ENCODE measurements at regions not wholly inside any gene's neighbourhood (a gene's known extent, or its start where the extent isn't known, plus 50 kb on each side); places are given as distances from the start of the nearest gene placed in this dataset.

DNA sequence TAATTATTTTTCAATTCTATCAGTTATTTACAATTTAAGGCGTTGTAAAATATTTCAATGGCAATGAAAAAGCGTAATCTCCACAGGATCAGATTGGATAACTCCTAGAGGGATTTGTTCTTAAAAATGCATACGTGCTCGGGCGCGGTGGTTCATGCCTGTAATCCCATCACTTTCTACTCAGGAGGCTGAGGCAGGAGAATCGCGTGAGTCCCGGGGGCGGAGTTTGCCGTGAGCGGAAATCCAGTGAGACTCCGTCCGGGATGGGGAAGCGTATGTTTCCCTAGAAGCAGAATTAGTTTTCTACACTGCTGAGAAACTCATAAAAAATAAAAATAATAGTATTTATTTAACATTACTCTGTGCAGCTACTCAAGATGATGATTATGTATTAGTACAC is 917.8 kb upstream of the PCDH20 start:
- no peak for DNase-seq (ENCODE audit: low read depth, low spot score)

DNA sequence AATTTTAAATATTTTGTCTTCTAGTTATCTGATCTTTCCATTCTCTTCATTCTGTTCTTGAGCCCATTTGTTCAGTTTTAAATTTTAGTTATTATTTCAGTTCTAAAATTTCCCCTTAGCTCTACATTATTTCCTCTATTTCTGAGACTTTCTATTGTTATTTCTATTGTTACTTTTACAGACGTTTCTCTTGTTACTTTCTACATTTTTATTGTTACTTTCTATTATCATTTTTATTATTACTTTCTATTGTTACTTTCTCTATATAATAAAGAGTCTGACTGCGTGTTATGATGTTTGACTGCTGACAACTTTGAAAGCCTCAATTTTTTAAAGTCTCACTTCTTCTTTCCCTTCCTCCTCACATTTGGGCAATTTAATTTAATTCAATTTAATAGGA is 915.7 kb upstream of the PCDH20 start:
- no peak for DNase-seq (ENCODE audit: low read depth, low spot score)

DNA sequence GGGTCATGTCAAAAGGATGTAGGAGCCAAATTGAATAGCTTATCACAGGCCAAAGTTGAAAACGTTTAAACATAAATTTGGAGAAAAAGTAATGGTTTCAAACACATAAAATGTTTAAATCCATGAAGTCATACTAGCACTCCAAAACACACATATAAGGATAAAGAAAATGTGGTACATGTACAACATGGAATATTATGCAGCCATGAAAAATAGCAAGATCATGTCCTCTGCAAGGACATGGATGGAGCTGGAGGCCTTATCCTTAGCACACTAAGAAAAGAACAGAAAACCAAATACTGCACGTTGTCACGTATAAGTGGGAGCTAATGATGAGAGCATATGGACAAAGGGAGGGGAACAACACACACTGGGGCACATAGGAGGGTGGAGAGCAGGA is 911.7 kb upstream of the PCDH20 start:
- no peak for DNase-seq (ENCODE audit: low read depth, low spot score)

DNA sequence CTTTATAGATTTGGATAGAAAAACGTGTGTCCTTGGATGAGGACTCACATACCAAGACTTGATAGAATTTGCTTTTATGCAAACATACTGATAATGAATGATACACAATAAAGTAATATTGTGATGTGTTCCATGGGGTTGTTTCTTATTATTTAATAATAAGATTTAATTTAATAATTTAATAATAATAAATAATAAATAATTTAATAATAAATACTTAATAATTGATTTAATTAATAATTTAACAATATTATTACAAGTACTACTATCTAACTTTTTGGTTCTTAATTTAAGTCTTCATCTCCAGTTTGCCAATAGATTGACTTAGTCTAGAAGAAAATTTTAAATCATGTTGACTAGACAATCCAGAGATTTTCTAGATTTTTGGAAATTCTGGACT is 909.2 kb upstream of the PCDH20 start:
- DNase-seq (ENCODE audit: low read depth, low spot score), result no peak

DNA sequence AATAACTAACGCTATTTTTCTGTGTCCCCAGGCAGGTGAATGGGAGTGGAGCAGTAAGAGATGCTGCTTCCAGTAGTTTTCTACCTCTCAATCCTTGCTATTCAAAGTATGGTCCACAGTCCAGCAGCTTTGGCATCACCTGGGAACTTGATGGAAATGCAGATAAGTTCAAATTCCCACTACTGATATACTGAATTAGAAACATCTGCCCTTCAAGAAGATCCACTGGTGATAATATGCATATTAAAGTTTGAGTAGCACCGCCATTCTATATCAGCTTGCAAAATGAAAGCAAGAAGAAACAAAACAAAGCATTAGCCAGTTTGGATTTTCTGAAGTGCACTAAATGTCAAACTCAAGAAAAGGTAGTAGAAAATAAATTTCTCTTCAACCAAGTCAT is 906.2 kb upstream of the PCDH20 start:
- no peak for DNase-seq (ENCODE audit: low read depth, low spot score)

DNA sequence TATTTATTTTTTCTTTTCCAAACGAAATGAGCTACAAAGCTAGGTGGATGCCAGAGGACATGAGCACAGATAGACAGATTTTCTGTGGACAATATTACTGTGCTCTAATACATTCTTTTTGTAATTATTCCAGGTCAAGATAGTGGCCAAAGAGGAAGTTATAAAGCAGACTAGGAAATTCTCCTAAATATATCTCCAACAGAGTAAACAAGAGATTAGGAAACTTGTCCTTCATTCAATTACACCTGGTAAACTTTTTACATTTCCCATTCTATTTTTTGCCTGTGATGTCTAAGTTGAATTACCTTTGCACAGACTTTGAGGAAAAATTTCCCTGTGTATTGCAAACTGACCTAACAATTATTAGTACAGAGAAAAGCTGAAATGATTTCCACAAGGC is 905.5 kb upstream of the PCDH20 start:
- no peak for DNase-seq (ENCODE audit: low read depth, low spot score)

DNA sequence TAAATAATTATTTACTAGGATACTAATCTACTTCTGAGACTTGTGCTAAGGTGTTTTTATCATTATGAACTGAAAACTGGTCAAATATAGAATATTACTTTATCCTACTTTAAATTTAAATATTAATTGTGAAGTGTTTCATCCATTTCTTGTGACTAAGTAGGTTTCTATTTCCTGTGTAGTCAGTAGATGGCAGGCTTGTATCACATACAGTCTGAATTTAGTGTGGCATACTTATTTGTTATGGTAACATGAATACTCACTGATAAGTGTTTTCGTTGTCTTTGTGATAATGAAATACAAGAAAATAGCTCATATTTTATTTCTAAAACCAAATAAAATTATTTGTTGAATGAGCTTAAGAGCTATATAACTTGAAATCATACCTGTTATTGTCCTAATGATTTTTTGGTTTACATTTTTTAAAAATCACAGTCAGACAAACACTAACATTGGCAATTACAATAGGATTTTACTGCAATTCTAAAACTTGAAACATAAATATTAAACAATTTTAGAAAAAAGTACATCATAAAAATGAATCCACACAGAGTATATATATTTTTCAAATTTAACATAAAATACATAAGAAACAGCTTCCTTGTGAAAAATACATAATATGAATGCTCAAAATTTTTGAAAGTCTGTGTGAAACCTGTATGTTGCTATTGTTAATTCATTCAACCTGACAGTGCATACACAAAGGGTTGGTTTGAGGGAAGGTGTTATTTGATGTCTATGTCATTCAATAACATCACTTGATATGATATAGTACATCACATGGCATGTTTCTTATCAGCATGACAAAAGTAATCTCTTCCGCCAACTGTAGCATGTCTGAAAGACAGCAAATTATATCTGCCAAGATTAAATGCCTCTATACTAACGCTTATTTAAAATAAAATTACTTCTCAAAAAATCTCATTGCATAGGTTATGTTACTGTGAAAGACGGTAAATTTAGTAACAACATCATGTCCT is 904.8 kb upstream of the PCDH20 start:
- no peak for DNase-seq (ENCODE audit: low read depth, low spot score)

DNA sequence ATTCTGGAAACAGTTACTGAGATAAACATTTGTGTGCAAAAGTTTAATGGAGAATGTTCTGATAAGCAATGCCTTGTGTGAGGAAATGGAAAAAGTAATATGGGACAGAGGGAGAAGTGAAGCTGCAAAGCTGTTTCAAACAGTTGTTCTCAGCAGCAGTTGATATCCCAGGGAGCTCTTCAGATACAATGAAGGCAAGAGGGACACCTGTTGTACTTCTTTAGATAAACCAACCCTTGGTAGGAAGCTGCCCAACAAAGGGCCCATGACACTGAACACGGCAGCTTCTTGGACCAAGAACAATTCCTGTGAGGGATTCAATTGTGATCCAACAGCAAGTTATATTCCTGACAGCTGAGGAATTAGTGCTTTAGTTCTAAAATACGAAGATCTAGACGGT is 894.3 kb upstream of the PCDH20 start:
- no peak for DNase-seq (ENCODE audit: low read depth, low spot score)

DNA sequence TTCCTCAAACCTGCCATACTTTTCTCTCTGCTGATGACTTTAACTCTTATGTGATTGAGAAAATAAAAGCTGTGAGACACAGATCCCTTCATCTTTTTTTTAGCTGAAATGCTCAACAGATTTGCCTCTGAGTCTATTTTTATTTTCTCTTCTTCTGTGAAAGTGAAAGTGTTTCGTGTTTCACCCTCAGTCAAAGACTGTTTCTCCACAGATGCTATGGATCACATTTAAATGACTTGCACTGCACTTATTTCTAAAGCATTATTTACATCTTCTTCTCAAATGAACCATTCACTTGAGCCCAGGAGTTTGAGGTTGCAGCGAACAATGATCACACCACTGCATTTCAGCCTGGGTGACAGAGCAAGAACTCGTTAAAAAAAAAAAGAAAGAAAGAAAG is 890.1 kb upstream of the PCDH20 start:
- DNase-seq (ENCODE audit: low read depth, low spot score), result no peak

DNA sequence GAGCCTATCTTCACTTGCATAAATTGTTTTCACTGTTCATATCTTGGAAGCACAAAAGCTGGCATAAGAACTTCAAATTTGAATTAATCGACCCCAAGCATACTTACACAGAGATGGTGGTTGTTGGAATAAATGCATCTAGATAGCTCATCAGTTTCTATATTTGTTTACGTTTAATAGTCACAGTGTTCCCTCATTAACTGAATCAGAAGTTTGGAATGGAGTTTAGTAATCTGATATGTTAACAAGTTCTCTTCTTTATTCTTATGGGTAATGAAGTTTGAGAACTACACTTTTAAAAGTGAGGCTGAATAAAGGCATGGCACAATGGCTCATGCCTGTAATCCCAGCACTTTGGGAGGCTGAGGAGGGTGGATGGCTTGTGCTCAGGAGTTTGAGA is 886.7 kb upstream of the PCDH20 start:
- DNase-seq (ENCODE audit: low read depth, low spot score), result no peak

DNA sequence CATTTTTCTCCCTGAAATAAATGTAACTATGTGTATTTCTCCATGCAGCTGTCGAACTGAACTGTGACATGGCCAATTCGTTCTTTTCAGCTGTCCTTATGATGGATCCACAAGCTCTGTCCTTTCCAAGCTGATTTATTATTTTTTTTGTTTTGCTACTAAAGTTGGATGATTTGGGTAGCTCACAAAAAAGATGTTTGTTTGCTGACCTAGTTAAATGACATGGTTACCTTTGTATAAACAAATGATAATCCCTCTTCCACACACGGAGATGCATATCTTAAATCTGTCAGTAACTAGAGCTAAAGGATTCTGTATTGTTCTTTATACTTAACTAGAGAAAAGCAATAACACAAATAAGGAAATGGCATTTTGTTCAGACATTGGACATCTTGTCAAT is 884.3 kb upstream of the PCDH20 start:
- DNase-seq (ENCODE audit: low read depth, low spot score), result no peak

DNA sequence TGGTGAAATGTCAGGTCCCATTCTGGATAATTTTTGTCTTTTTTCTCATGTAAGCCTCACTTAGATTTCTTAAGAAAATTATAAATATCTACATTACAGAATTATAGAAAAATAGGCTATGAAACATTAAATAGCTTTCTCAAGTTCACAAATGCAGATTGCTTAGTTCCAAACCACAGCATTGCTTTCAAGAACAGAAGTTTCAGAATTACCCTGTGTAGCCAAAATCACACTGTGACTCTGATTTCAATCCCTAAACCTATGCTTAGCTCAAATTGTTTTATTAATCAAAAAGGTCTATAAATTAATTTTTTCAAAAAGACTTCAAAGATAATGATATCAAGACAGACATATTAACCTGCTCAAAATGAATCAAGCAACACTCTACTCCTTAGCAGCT is 881.2 kb upstream of the PCDH20 start:
- DNase-seq (ENCODE audit: low read depth, low spot score), result no peak

DNA sequence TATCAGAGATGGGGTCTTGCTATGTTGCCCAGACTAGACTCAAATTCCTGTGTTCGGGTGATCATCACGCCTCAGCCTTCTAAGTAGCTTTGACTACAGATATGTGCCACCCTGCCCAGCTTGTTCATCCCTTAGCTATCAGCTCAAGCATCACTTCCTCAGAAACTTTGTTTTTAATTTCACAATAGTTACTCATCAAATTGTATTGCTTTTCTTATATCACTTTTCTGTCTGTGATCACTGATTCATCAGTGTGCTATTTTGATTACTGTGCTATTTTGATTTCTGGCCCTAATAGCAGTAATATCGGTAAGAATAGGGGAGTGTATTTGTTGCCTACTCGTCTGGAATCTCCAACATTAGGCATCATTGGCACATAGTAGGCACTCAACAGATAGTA is 878.6 kb upstream of the PCDH20 start:
- DNase-seq (ENCODE audit: low read depth, low spot score), result no peak

DNA sequence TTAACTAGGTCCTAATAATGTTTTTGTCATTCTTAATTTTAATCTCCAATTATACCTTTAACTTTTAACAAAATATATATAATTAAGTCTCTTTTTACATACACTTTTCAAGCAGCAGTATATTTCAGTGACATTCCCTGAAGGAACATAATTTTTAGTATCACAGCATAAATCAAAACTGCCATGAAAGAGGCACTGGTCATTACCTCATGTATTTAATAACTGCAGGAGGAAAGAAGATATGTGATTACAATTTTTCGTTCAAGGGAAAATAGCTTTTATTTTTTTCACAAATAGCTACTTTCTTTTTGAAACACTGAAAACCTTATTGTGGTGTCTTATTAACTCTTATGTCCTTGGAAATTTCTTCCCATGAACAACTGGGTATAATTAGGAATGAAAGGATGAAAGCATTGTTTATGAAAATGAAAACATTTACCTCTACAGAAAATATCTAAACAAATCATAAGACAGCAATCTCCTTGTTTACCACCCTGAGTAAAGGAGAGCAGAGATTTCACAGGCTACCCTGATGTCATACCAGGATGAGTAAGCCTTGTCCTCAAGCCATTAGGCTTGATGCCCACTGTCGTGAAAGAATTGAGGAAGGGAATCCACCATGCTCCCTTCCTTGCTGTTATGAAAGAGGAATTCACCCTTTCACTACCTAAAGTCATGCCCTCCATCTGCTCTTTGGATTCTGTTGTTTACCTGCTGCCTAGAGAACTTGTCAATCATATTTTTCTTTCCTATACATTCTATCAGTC is 877.2 kb upstream of the PCDH20 start:
- DNase-seq (ENCODE audit: low read depth, low spot score), result no peak

DNA sequence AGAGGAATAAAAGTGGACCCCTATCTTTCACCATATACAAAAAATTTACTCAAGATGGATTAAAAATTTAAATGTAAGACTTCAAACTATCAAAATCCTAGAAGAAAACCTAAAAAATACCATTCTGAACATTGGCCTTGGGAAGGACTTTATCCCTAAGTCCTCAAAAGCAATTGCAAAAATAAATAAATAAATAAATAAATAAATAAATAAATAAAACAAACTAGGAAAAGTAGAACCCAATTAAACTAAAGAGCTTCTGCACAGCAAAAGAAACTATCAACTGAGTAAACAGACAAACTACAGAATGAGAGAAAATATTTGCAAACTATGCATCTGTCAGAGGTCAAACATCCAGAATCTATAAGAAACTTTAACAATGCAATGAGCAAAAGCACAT is 874.9 kb upstream of the PCDH20 start:
- no peak for DNase-seq (ENCODE audit: low read depth, low spot score)

DNA sequence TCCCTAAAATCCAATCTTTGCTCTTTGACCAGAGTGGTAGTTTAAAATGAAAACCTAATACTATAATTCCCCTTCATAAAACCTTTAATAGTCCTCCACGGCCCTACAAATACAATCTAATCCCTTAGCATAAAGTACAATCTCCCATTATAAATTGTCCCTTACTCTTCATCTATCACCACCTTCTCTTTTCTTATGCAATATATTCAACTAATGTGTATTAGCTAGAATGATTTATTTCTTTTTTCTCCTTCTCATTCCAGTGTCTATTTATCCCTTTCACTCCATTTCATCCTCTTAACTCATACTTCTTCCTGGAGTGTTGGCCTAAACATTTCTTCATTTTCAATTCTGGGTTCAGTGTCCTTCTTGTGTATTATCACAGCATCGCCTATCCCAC is 872.1 kb upstream of the PCDH20 start:
- DNase-seq (ENCODE audit: low read depth, low spot score), result no peak

DNA sequence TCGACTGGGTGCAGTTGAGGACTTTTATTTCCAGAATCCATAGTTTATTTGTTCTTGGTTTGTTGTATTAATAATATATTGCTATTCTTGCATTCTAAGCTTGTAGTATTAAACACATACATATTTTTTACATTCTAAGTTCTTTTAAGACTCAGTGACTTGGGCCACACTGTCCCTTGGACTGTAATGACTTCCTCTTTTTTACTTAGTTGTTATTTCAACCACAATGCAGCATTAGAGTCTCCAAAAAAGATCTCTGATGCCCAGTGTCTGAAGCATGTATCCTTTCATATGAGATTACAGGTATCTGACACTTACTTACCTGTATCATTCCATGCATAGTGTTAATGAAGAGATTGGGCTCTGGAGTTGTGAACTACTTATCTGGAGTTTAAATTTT is 864.9 kb upstream of the PCDH20 start:
- DNase-seq (ENCODE audit: low read depth, low spot score), result no peak

DNA sequence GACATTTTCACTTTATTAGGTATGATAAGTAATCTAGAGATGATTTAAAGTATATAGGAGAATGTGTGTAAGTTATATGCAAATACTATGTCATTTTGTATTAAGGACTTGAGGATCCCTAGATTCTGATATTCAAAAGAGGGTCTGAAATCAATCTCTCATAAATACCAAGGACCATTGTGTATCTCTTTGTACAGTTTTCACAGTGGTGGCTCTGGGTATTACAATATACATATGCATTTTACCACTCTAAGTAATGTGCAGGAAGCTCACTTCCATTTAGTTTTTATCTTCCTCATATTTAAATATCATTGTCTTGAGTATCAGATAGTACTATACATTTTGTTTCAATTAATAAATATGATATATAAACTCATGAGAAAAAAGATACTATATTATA is 862.6 kb upstream of the PCDH20 start:
- DNase-seq (ENCODE audit: low read depth, low spot score), result no peak

DNA sequence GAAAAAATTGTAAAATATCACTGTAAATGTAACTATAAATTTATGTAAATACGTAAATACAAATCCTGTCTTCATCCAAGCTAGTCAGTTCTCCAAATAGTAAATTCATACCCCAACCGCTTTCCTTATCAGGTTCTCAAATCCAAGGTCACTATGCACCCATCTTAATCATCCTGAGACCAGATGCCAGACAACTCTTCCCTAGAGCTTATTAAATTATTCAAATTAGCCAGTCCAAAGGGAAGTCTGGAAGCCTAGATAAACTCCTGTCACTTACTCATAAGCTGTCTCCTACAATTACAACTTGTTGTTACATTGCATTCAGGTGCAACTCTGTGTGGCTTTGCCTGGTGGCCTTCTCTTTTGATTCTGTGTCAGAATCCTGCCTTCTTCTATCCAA is 836.1 kb upstream of the PCDH20 start:
- DNase-seq (ENCODE audit: low read depth, low spot score), result no peak

DNA sequence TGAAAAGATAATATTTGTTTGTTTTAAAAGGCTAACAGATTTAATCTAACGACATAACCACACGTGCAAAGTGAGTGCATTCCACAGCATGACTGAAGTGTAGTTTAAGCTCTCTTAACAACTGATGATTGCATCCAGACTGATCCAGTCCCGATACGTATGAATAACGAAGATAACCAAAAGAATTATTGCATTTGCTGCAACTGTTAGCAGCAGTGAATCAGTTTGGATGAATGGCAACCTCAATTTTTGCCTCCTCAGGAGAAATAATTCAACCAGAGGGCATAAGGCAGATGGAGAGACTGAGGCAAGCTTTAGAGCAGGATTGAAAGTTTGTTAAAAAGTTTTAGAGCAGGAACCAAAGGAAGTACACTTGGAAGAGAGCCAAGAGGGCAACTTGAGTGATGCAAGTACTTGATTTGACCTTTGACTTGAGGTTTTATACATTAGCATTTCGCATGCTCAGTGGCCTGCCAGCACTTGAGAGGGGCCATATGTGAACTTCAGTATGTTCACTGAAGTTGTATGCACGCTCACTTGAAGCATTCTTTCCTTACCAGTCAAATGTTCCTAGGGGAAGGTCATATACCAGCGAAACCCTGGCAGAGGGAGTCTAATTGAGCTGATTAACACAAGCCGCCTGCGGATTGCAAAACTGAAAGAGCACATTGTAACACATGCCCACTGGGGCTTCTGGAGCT is 835.0 kb upstream of the PCDH20 start:
- DNase-seq (ENCODE audit: low read depth, low spot score), result no peak

DNA sequence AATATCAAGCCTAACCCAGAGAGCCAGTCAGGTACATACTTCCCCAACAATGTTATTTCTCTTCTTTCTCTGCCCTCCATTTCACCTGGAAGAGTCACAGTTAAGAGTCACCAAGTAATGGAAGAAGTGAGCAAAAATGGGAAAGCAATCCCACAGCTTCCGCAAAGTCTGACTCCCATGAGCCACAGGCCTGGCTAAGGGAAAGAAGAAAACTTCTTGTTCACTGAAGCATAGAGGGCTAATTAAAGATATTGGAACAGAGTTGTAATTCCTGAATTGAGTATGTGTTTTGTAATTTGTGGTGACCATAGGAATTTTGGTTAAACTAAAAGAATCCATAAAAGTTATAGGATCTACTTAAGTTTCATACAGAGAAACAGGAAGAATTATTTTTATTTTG is 830.9 kb upstream of the PCDH20 start:
- DNase-seq (ENCODE audit: low read depth, low spot score), result no peak

DNA sequence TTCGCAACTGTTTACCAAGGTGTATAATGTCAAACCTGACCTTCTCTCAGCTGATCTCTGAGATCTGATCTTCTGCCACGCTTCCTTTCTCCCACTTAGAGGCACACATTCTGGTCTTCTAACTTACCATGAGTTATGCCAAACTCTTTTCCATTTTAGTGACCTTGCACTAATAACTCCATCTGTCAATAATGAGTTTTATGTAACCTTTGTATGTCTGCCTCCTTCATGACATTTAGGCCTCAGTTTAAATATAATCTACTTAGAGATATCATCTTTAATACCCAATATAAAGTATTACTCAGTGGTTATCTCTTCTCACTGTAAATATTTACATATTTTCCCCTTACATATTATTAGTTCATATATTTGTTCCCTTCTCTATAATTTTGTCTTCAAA is 827.5 kb upstream of the PCDH20 start:
- no peak for DNase-seq (ENCODE audit: low read depth, low spot score)

Data from brain pericyte (primary cell).